ENCODE measurements at regions not wholly inside any gene's neighbourhood (a gene's known extent, or its start where the extent isn't known, plus 50 kb on each side); places are given as distances from the start of the nearest gene placed in this dataset.

GRCh38 chr10:131387018-131387529 is 75.6 kb upstream of the TCERG1L start:
- Histone ChIP-seq H3K27ac (ENCODE audit: low read depth in 1 of 2, low read length in 2 of 2) (no peak overlapping the region), H3K9me3 (ENCODE audit: control insufficient read depth in 1 of 2, insufficient read depth in 1 of 2, low read length in 2 of 2) (peaks cover 0 to 14% of the 10 kb centered on the region in 2 experiments), H3K4me1 (ENCODE audit: insufficient read depth, low read length) (no peaks in the 10 kb centered on the region), H3K4me3 (ENCODE audit: low read length) (no peak overlapping the region), H3K27me3 (ENCODE audit: control insufficient read depth in 1 of 2, insufficient read depth in 2 of 2, low read length in 2 of 2) (no peaks in the 10 kb centered on the region), H3K36me3 (ENCODE audit: insufficient read depth, low read length) (no peaks in the 10 kb centered on the region)
- H3K4me1 Mint-ChIP-seq (ENCODE audit: low read depth) = no peaks in the 10 kb centered on the region
- POLR2A ChIA-PET = no interaction called here
- ATAC-seq (ENCODE audit: poor library complexity) = no peak
- CTCF ChIA-PET = no interaction called here
- H3K4me3 Mint-ChIP-seq = no peak overlapping the region
- H3K36me3 Mint-ChIP-seq (ENCODE audit: low read depth) = no peaks in the 10 kb centered on the region
- TF ChIP-seq CTCF (IDR thresholded peaks at IDR 0.05) = no peak
- intact Hi-C loops (cut with DNase I, micrococcal nuclease) = no loop called here
- no peaks in the 10 kb centered on the region for H3K9me3 Mint-ChIP-seq
- H3K27me3 Mint-ChIP-seq = peaks cover 5% of the 10 kb centered on the region
- no peak for DNase-seq
- no peak overlapping the region for H3K27ac Mint-ChIP-seq

GRCh38 chr10:131391936-131392335 is 80.4 kb upstream of the TCERG1L start:
- Mint-ChIP-seq H3K27ac (no peak overlapping the region), H3K36me3 (ENCODE audit: low read depth) (no peaks in the 10 kb centered on the region), H3K9me3 (no peaks in the 10 kb centered on the region), H3K4me1 (ENCODE audit: low read depth) (no peaks in the 10 kb centered on the region), H3K27me3 (peaks cover 5% of the 10 kb centered on the region), H3K4me3 (no peak overlapping the region)
- Histone ChIP-seq H3K4me3 (ENCODE audit: low read length) (no peak overlapping the region), H3K36me3 (ENCODE audit: insufficient read depth, low read length) (no peaks in the 10 kb centered on the region), H3K27ac (ENCODE audit: low read depth in 1 of 2, low read length in 2 of 2) (no peak overlapping the region), H3K4me1 (ENCODE audit: insufficient read depth, low read length) (no peaks in the 10 kb centered on the region), H3K9me3 (ENCODE audit: control insufficient read depth in 1 of 2, insufficient read depth in 1 of 2, low read length in 2 of 2) (peaks cover 0 to 7% of the 10 kb centered on the region in 2 experiments), H3K27me3 (ENCODE audit: control insufficient read depth in 1 of 2, insufficient read depth in 2 of 2, low read length in 2 of 2) (no peaks in the 10 kb centered on the region)
- intact Hi-C loops (cut with DNase I, micrococcal nuclease) = no loop called here
- ATAC-seq (ENCODE audit: poor library complexity) = no peak
- DNase-seq = no peak
- TF ChIP-seq CTCF (IDR thresholded peaks at IDR 0.05) = no peak
- CTCF ChIA-PET = no interaction called here
- POLR2A ChIA-PET = no interaction called here

GRCh38 chr10:131396121-131397050 is 84.9 kb upstream of the TCERG1L start:
- Histone ChIP-seq H3K27me3 (ENCODE audit: control insufficient read depth in 1 of 2, insufficient read depth in 2 of 2, low read length in 2 of 2) (no peaks in the 10 kb centered on the region), H3K36me3 (ENCODE audit: insufficient read depth, low read length) (no peaks in the 10 kb centered on the region), H3K4me1 (ENCODE audit: insufficient read depth, low read length) (no peaks in the 10 kb centered on the region), H3K27ac (ENCODE audit: low read depth in 1 of 2, low read length in 2 of 2) (no peak overlapping the region), H3K9me3 (ENCODE audit: control insufficient read depth in 1 of 2, insufficient read depth in 1 of 2, low read length in 2 of 2) (peaks cover 0 to 7% of the 10 kb centered on the region in 2 experiments), H3K4me3 (ENCODE audit: low read length) (no peak overlapping the region)
- no peak overlapping the region for H3K27ac Mint-ChIP-seq
- POLR2A ChIA-PET = no interaction called here
- no peaks in the 10 kb centered on the region for H3K9me3 Mint-ChIP-seq
- no peak for DNase-seq
- no peak for TF ChIP-seq CTCF (IDR thresholded peaks at IDR 0.05)
- intact Hi-C loops (cut with DNase I, micrococcal nuclease) = no loop called here
- no peaks in the 10 kb centered on the region for H3K27me3 Mint-ChIP-seq
- no peak overlapping the region for H3K4me3 Mint-ChIP-seq
- ATAC-seq (ENCODE audit: poor library complexity) = no peak
- no peaks in the 10 kb centered on the region for H3K36me3 Mint-ChIP-seq (ENCODE audit: low read depth)
- no peaks in the 10 kb centered on the region for H3K4me1 Mint-ChIP-seq (ENCODE audit: low read depth)
- CTCF ChIA-PET = no interaction called here
